ENCODE measurements at regions not wholly inside any gene's neighbourhood (a gene's known extent, or its start where the extent isn't known, plus 50 kb on each side); places are given as distances from the start of the nearest gene placed in this dataset.

- TF ChIP-seq ZNF207 (IDR thresholded peaks at IDR 0.05; ENCODE audit: borderline replicate concordance) = no peak
- no peak for TF ChIP-seq RAD51 (IDR thresholded peaks at IDR 0.05)
- no peak for TF ChIP-seq SRF (IDR thresholded peaks at IDR 0.05; ENCODE audit: low read depth in 2 of 2, low read length in 2 of 2)
- TF ChIP-seq ZSCAN29 (IDR thresholded peaks at IDR 0.05) = no peak
- peak; percentile 80 for TF ChIP-seq FOXM1 (IDR thresholded peaks at IDR 0.05; ENCODE audit: low read depth, low read length)
Observed at GRCh38 chr1:244272471-244273261, 179.0 kb downstream of the ADSS2 start (continued).

- H2AFZ ChIP-seq (ENCODE audit: control insufficient read depth, low read depth, low read length) = no peak overlapping the region
- no peaks in the 10 kb centered on the region for H3K27me3 ChIP-seq (replicated peaks in 1 of 2; ENCODE audit: control insufficient read depth in 2 of 2, insufficient read depth in 2 of 2, low read length in 1 of 2)
- intact Hi-C loops (cut with micrococcal nuclease; ENCODE audit: unreplicated experiment) (loop anchor here (1.0 to 10.0 kb wide), 6 partner anchors 26 to 929 kb away; no protein-coding TSS in a partner anchor), in situ Hi-C loops (cut with MboI) (loop anchor here (5.0 kb wide), 2 partner anchors 571 to 931 kb away; no protein-coding TSS in a partner anchor)
- ChIA-PET POLR2A (no interaction called here), RAD21 (ENCODE audit: unreplicated experiment) (interaction anchor here (2.0 to 3.4 kb wide), 2 partner anchors 26 to 931 kb away, joined by 6 to 11 read pairs; no protein-coding TSS in a partner anchor), CTCF (interaction anchor here (0.7 to 2.8 kb wide), 4 partner anchors 45 to 930 kb away, joined by 3 to 20 read pairs (median 4); no protein-coding TSS in a partner anchor), SMC1A (ENCODE audit: uncharacterized antibody, unreplicated experiment) (interaction anchor here (1.2 to 3.9 kb wide), 3 partner anchors 10 to 564 kb away, joined by 3 to 25 read pairs (median 4); no protein-coding TSS in a partner anchor)
- H3K27ac ChIP-seq (ENCODE audit: control insufficient read depth, insufficient read depth) = no peak overlapping the region
- no peak overlapping the region for H3K4me2 ChIP-seq (ENCODE audit: control insufficient read depth, insufficient read depth)
- H3K36me3 ChIP-seq (ENCODE audit: control insufficient read depth in 2 of 2, insufficient read depth in 2 of 2, low read length in 1 of 2) = no peaks in the 10 kb centered on the region
- no peaks in the 10 kb centered on the region for H3K4me1 ChIP-seq (ENCODE audit: control insufficient read depth, insufficient read depth, low read length)
- no peaks in the 10 kb centered on the region for H3K9me3 ChIP-seq (replicated peaks; ENCODE audit: control insufficient read depth, insufficient read depth, low read length)
- BruUV-seq (replicated peaks) = no TSS peak
- FAIRE-seq (no peak), ATAC-seq (no peak), DNase-seq (ENCODE audit: low read depth, low spot score) (no peak)
- no peak for TF ChIP-seq ZNF274 (IDR thresholded peaks at IDR 0.05; ENCODE audit: insufficient read depth, insufficient read length)
- TF ChIP-seq WRNIP1 (IDR thresholded peaks at IDR 0.05; ENCODE audit: borderline replicate concordance, low read depth, low read length) = no peak
- no peak for TF ChIP-seq NBN (IDR thresholded peaks at IDR 0.05)
- TF ChIP-seq MYB (IDR thresholded peaks at IDR 0.05; ENCODE audit: borderline replicate concordance, low read depth, low read length) = no peak
- no peak for TF ChIP-seq SRF (IDR thresholded peaks at IDR 0.05; ENCODE audit: low read depth in 2 of 2, low read length in 2 of 2)
- H4K20me1 ChIP-seq (ENCODE audit: control insufficient read depth, insufficient read depth) = no peaks in the 10 kb centered on the region
- no peak overlapping the region for H3K4me3 ChIP-seq
- 57% methylated on average over 8 of the region's 8 CpGs for WGBS (ENCODE audit: insufficient coverage, insufficient replicate concordance, low lambda C conversion rate, missing lambda C conversion rate)
- H3K9ac ChIP-seq (ENCODE audit: control insufficient read depth, insufficient read depth, low read length) = no peak overlapping the region
- H3K79me2 ChIP-seq (ENCODE audit: control insufficient read depth, insufficient read depth, low read length) = no peaks in the 10 kb centered on the region
Observed at GRCh38 chr1:244273262-244273844, 178.4 kb downstream of the ADSS2 start.
